ENCODE measurements at regions not wholly inside any gene's neighbourhood (a gene's known extent, or its start where the extent isn't known, plus 50 kb on each side); places are given as distances from the start of the nearest gene placed in this dataset.

DNA sequence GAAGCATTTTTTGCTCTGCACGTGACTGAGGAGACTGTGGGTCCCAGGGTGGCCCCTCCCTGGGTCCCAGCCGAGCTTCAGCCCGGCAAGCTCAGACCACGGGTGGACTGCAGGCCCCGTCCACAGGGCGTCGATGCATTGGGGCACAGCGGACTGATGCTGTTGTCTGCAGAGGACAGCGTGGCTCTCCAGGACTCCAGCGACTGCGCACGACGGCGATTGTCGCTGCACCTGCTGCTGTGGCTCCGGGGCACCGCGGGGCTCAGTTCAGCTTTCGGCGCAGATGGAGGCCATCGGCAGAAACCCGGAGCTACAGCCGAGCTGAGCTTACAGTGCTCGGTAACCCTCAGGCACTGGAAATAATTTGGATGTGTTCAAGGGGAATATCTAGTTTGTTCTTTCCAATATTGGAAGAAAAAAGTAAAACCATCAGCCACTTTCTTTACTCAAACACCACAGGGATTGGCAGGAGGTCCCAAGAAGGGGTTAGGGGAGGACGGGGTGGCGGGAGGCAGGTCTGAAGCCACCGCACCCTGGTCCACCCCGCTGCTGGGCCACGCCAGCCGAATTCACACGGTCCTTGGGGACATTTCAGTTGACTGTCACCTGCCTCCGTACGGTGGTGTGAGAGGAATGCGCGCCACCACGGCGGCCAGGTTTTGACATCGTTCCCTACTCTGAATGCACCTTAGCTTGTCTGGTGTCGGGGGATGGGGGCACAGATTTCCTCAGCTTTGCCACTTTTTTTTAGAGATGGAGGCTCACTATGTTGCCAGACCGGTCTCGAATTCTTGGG lies 88.7 kb upstream of the RPH3AL start:
- no peak overlapping the region for H3K18ac ChIP-seq (ENCODE audit: insufficient read length, low read depth, low read length)
- no peak overlapping the region for H3K27ac Mint-ChIP-seq
- H2BK5ac ChIP-seq (ENCODE audit: insufficient read length, low read length) = no peak overlapping the region
- no peaks in the 10 kb centered on the region for H3K27me3 ChIP-seq (ENCODE audit: insufficient read depth, low read length)
- no peaks in the 10 kb centered on the region for H3K4me1 ChIP-seq (ENCODE audit: insufficient read depth, low read length)
- H2AK5ac ChIP-seq (ENCODE audit: insufficient read length, low read length) = no peak overlapping the region
- TF ChIP-seq, protein P1, sequence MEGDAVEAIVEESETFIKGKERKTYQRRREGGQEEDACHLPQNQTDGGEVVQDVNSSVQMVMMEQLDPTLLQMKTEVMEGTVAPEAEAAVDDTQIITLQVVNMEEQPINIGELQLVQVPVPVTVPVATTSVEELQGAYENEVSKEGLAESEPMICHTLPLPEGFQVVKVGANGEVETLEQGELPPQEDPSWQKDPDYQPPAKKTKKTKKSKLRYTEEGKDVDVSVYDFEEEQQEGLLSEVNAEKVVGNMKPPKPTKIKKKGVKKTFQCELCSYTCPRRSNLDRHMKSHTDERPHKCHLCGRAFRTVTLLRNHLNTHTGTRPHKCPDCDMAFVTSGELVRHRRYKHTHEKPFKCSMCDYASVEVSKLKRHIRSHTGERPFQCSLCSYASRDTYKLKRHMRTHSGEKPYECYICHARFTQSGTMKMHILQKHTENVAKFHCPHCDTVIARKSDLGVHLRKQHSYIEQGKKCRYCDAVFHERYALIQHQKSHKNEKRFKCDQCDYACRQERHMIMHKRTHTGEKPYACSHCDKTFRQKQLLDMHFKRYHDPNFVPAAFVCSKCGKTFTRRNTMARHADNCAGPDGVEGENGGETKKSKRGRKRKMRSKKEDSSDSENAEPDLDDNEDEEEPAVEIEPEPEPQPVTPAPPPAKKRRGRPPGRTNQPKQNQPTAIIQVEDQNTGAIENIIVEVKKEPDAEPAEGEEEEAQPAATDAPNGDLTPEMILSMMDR (conservative IDR thresholded peaks at IDR 0.05) = no peak
- no peak overlapping the region for H3T11ph ChIP-seq (ENCODE audit: low read length)
- H3K79me2 ChIP-seq (ENCODE audit: insufficient read depth, low read length) = no peaks in the 10 kb centered on the region
- no peak overlapping the region for H3K14ac ChIP-seq (ENCODE audit: insufficient read depth, low read length)
- H2BK120ac ChIP-seq (ENCODE audit: low read depth, low read length, poor library complexity, severe bottlenecking) = no peak overlapping the region
- H3K27ac ChIP-seq (ENCODE audit: insufficient read length, low read depth, low read length) = no peak overlapping the region
- no peak overlapping the region for H3K23ac ChIP-seq (ENCODE audit: insufficient read length, low read depth, low read length)
- no peaks in the 10 kb centered on the region for H4K20me1 ChIP-seq (ENCODE audit: control insufficient read depth, insufficient read depth, insufficient read length)
- no peak overlapping the region for H3K4ac ChIP-seq (ENCODE audit: low read depth, low read length)
- H3K27me3 Mint-ChIP-seq (ENCODE audit: low read depth) = no peaks in the 10 kb centered on the region
- H4K8ac ChIP-seq (replicated peaks; ENCODE audit: insufficient read length, low read depth, low read length) = no peak overlapping the region
- H3K9me3 Mint-ChIP-seq = peaks cover 5 to 10% of the 10 kb centered on the region in 2 experiments; a peak in 2 of 5 replicates
- no peaks in the 10 kb centered on the region for H3K79me1 ChIP-seq (ENCODE audit: insufficient read depth, low read depth, low read length, poor library complexity, severe bottlenecking)
- H4K5ac ChIP-seq (ENCODE audit: insufficient read length, low read depth, low read length) = no peak overlapping the region
- peaks cover 2 to 20% (median 9%) of the 10 kb centered on the region in 3 experiments; a peak in 5 of 7 replicates for H3K36me3 Mint-ChIP-seq (ENCODE audit: insufficient read depth in 1 of 3, low read depth in 3 of 3)
- H3K4me2 ChIP-seq (ENCODE audit: insufficient read depth, insufficient read length, low read length) = no peak overlapping the region
- no peak overlapping the region for H2BK20ac ChIP-seq (ENCODE audit: low read depth, low read length, poor library complexity, severe bottlenecking)
- no peak overlapping the region for H2BK15ac ChIP-seq (ENCODE audit: low read depth, low read length)
- no peak overlapping the region for H2AFZ ChIP-seq (ENCODE audit: low read length)
- no peak overlapping the region for H3K9ac ChIP-seq (ENCODE audit: extremely low read depth, insufficient read length, low read length)
- no peak overlapping the region for H4K91ac ChIP-seq (ENCODE audit: insufficient read length, low read depth, low read length)
- no CpG with 5 or more reads among the region's 41 CpGs for WGBS (ENCODE audit: extremely low coverage, insufficient read length, low lambda C conversion rate)
- no peaks in the 10 kb centered on the region for H3K23me2 ChIP-seq (ENCODE audit: insufficient read length, low read depth, low read length, poor library complexity, severe bottlenecking)
- H3K4me1 Mint-ChIP-seq = peaks cover 3 to 7% of the 10 kb centered on the region in 2 experiments; a peak in 2 of 4 replicates
- no peak for DNase-seq
- H3K4me3 Mint-ChIP-seq = no peak overlapping the region
- H3K56ac ChIP-seq (ENCODE audit: insufficient read length, low read depth, low read length) = no peak overlapping the region
- no peaks in the 10 kb centered on the region for H3K9me3 ChIP-seq (ENCODE audit: control insufficient read depth, low read depth, low read length)
- no peak overlapping the region for H2BK12ac ChIP-seq (ENCODE audit: insufficient read length, low read depth, low read length)

Data from H9 (cell line).